ENCODE measurements at regions not wholly inside any gene's neighbourhood (a gene's known extent, or its start where the extent isn't known, plus 50 kb on each side); places are given as distances from the start of the nearest gene placed in this dataset.
"Not testable (repeated sequence)": the region's sequence is repeated elsewhere in the genome, so short reads cannot be mapped to it uniquely, and the experiment has no call there.

GRCh38 chr13:111589321-111589720 lies 268.9 kb downstream of the TEX29 start:
- Histone ChIP-seq H3K4me1 (ENCODE audit: control insufficient read depth in 1 of 2, insufficient read depth in 2 of 2, low read length in 2 of 2) (no peaks in the 10 kb centered on the region), H3K36me3 (ENCODE audit: control insufficient read depth in 1 of 2, insufficient read depth in 2 of 2, low read length in 1 of 2) (no peaks in the 10 kb centered on the region), H3K9me3 (ENCODE audit: control insufficient read depth, low read length) (no peaks in the 10 kb centered on the region), H3K27ac (ENCODE audit: low read depth in 1 of 2, low read length in 2 of 2) (no peak overlapping the region), H3K4me3 (ENCODE audit: low read length in 2 of 2) (no peak overlapping the region), H3K27me3 (ENCODE audit: control insufficient read depth in 1 of 2, insufficient read depth in 2 of 2, low read length in 1 of 2) (no peaks in the 10 kb centered on the region)
- no peak for ATAC-seq (ENCODE audit: low FRiP score)
- intact Hi-C loops (cut with DNase I): no loop called here
- DNase-seq: peak in 1 of 2 donors; percentile 71
- WGBS, 2 donors: 66 to 76% methylated on average over 4 of the region's 4 CpGs

DNA sequence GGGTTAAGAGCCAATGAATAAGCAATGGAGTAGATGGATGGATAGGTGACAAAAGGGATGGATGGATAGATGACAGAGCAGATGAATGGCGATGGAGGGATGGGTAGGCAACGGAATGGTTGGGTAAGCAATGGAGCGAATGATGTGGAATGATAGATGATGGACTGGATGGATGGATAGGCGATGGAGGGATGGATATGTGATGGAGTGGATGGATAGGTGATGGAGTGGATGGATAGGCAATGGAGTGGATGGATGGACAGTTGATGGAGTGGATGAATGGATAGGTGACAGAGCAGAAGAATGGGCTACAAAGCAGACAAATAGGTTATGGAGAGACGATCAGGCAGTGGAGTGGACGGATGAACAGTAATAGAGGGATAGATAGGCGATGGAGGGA lies 269.6 kb downstream of the TEX29 start:
- WGBS, 2 donors: 88 to 91% methylated on average over 7 of the region's 7 CpGs
- intact Hi-C loops (cut with DNase I): no loop called here
- Histone ChIP-seq H3K4me1 (ENCODE audit: control insufficient read depth in 1 of 2, insufficient read depth in 2 of 2, low read length in 2 of 2) (no peaks in the 10 kb centered on the region), H3K36me3 (ENCODE audit: control insufficient read depth in 1 of 2, insufficient read depth in 2 of 2, low read length in 1 of 2) (no peaks in the 10 kb centered on the region), H3K27ac (ENCODE audit: low read depth in 1 of 2, low read length in 2 of 2) (no peak overlapping the region), H3K27me3 (ENCODE audit: control insufficient read depth in 1 of 2, insufficient read depth in 2 of 2, low read length in 1 of 2) (no peaks in the 10 kb centered on the region), H3K4me3 (ENCODE audit: low read length in 2 of 2) (no peak overlapping the region), H3K9me3 (ENCODE audit: control insufficient read depth, low read length) (no peaks in the 10 kb centered on the region)
- DNase-seq (no peak), ATAC-seq (ENCODE audit: low FRiP score) (no peak)

- Histone ChIP-seq H3K9me3 (ENCODE audit: control insufficient read depth, low read length) (no peaks in the 10 kb centered on the region), H3K27ac (ENCODE audit: low read depth in 1 of 2, low read length in 2 of 2) (no peak overlapping the region), H3K4me1 (ENCODE audit: control insufficient read depth in 1 of 2, insufficient read depth in 2 of 2, low read length in 2 of 2) (no peaks in the 10 kb centered on the region), H3K27me3 (ENCODE audit: control insufficient read depth in 1 of 2, insufficient read depth in 2 of 2, low read length in 1 of 2) (no peaks in the 10 kb centered on the region), H3K36me3 (ENCODE audit: control insufficient read depth in 1 of 2, insufficient read depth in 2 of 2, low read length in 1 of 2) (no peaks in the 10 kb centered on the region), H3K4me3 (ENCODE audit: low read length in 2 of 2) (no peak overlapping the region)
- ATAC-seq (ENCODE audit: low FRiP score) (no peak), DNase-seq (peak in 1 of 2 donors; percentile 51)
- intact Hi-C loops (cut with DNase I): no loop called here
- WGBS, 2 donors: 84 to 88% methylated on average over 14 of the region's 14 CpGs
Observed at GRCh38 chr13:111590796-111591195, 270.4 kb downstream of the TEX29 start.

DNA sequence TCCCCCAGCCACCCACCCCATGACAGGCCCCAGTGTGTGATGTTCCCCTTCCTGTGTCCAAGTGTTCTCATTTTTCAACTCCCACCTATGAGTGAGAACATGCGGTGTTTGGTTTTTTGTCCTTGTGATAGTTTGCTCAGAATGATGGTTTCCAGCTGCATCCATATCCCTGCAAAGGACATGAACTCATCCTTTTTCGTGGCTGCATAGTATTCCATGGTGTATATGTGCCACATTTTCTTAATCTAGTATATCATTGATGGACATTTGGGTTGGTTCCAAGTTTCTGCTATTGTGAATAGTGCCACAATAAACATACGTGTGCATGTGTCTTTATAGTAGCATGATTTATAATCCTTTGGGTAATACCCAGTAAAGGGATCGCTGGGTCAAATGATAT lies 273.0 kb downstream of the TEX29 start:
- H3K36me3 ChIP-seq (ENCODE audit: control insufficient read depth in 1 of 2, insufficient read depth in 2 of 2, low read length in 1 of 2); H3K27ac ChIP-seq (ENCODE audit: low read depth in 1 of 2, low read length in 2 of 2); DNase-seq; H3K4me1 ChIP-seq (ENCODE audit: control insufficient read depth in 1 of 2, insufficient read depth in 2 of 2, low read length in 2 of 2); intact Hi-C loops (cut with DNase I); ATAC-seq (ENCODE audit: low FRiP score); H3K9me3 ChIP-seq (ENCODE audit: control insufficient read depth, low read length); H3K4me3 ChIP-seq (ENCODE audit: low read length in 2 of 2); H3K27me3 ChIP-seq (ENCODE audit: control insufficient read depth in 1 of 2, insufficient read depth in 2 of 2, low read length in 1 of 2): not testable (repeated sequence)
- 86 to 90% methylated on average over 4 of the region's 4 CpGs for WGBS, 2 donors

- WGBS, 2 donors: 84 to 86% methylated on average over 10 of the region's 10 CpGs
- ATAC-seq (ENCODE audit: low FRiP score) (no peak), DNase-seq (no peak)
- no peaks in the 10 kb centered on the region for H3K27me3 ChIP-seq (ENCODE audit: control insufficient read depth in 1 of 2, insufficient read depth in 2 of 2, low read length in 1 of 2)
- intact Hi-C loops (cut with DNase I): no loop called here
- no peaks in the 10 kb centered on the region for H3K9me3 ChIP-seq (ENCODE audit: control insufficient read depth, low read length)
- H3K27ac ChIP-seq (ENCODE audit: low read depth in 1 of 2, low read length in 2 of 2): no peak overlapping the region
- no peak overlapping the region for H3K4me3 ChIP-seq (ENCODE audit: low read length in 2 of 2)
- H3K4me1 ChIP-seq (ENCODE audit: control insufficient read depth in 1 of 2, insufficient read depth in 2 of 2, low read length in 2 of 2): no peaks in the 10 kb centered on the region
- H3K36me3 ChIP-seq (ENCODE audit: control insufficient read depth in 1 of 2, insufficient read depth in 2 of 2, low read length in 1 of 2): no peaks in the 10 kb centered on the region
Observed at GRCh38 chr13:111594606-111595005, 274.2 kb downstream of the TEX29 start.

- intact Hi-C loops (cut with DNase I): no loop called here
- ATAC-seq (ENCODE audit: low FRiP score) (no peak), DNase-seq (no peak)
- Histone ChIP-seq H3K4me1 (ENCODE audit: control insufficient read depth in 1 of 2, insufficient read depth in 2 of 2, low read length in 2 of 2) (no peaks in the 10 kb centered on the region), H3K36me3 (ENCODE audit: control insufficient read depth in 1 of 2, insufficient read depth in 2 of 2, low read length in 1 of 2) (no peaks in the 10 kb centered on the region), H3K9me3 (ENCODE audit: control insufficient read depth, low read length) (no peaks in the 10 kb centered on the region), H3K27ac (ENCODE audit: low read depth in 1 of 2, low read length in 2 of 2) (no peak overlapping the region), H3K27me3 (ENCODE audit: control insufficient read depth in 1 of 2, insufficient read depth in 2 of 2, low read length in 1 of 2) (no peaks in the 10 kb centered on the region), H3K4me3 (ENCODE audit: low read length in 2 of 2) (no peak overlapping the region)
- WGBS, 2 donors: 62 to 80% methylated on average over 3 of the region's 3 CpGs
Observed at GRCh38 chr13:111595276-111595675, 274.8 kb downstream of the TEX29 start.

- no peak for ATAC-seq (ENCODE audit: low FRiP score)
Observed at GRCh38 chr13:111595791-111596190, 275.3 kb downstream of the TEX29 start.

GRCh38 chr13:111597191-111597611 lies 276.8 kb downstream of the TEX29 start:
- H3K4me3 ChIP-seq (ENCODE audit: low read length in 2 of 2): no peak overlapping the region
- H3K27ac ChIP-seq (ENCODE audit: low read depth in 1 of 2, low read length in 2 of 2): no peak overlapping the region
- no peaks in the 10 kb centered on the region for H3K36me3 ChIP-seq (ENCODE audit: control insufficient read depth in 1 of 2, insufficient read depth in 2 of 2, low read length in 1 of 2)
- H3K27me3 ChIP-seq (ENCODE audit: control insufficient read depth in 1 of 2, insufficient read depth in 2 of 2, low read length in 1 of 2): no peaks in the 10 kb centered on the region
- no peak for ATAC-seq (ENCODE audit: low FRiP score)
- DNase-seq: no peak
- intact Hi-C loops (cut with DNase I): no loop called here
- no peaks in the 10 kb centered on the region for H3K4me1 ChIP-seq (ENCODE audit: control insufficient read depth in 1 of 2, insufficient read depth in 2 of 2, low read length in 2 of 2)
- 66 to 72% methylated on average over 10 of the region's 10 CpGs for WGBS, 2 donors
- H3K9me3 ChIP-seq (ENCODE audit: control insufficient read depth, low read length): no peaks in the 10 kb centered on the region

More at GRCh38 chr13:111595791-111596190, 275.3 kb downstream of the TEX29 start:
- WGBS, 2 donors: 79 to 86% methylated on average over 11 of the region's 11 CpGs
- no peak for DNase-seq
- Histone ChIP-seq H3K4me3 (ENCODE audit: low read length in 2 of 2) (no peak overlapping the region), H3K27me3 (ENCODE audit: control insufficient read depth in 1 of 2, insufficient read depth in 2 of 2, low read length in 1 of 2) (no peaks in the 10 kb centered on the region), H3K4me1 (ENCODE audit: control insufficient read depth in 1 of 2, insufficient read depth in 2 of 2, low read length in 2 of 2) (no peaks in the 10 kb centered on the region), H3K9me3 (ENCODE audit: control insufficient read depth, low read length) (no peaks in the 10 kb centered on the region), H3K27ac (ENCODE audit: low read depth in 1 of 2, low read length in 2 of 2) (no peak overlapping the region), H3K36me3 (ENCODE audit: control insufficient read depth in 1 of 2, insufficient read depth in 2 of 2, low read length in 1 of 2) (no peaks in the 10 kb centered on the region)
- intact Hi-C loops (cut with DNase I): no loop called here

DNA sequence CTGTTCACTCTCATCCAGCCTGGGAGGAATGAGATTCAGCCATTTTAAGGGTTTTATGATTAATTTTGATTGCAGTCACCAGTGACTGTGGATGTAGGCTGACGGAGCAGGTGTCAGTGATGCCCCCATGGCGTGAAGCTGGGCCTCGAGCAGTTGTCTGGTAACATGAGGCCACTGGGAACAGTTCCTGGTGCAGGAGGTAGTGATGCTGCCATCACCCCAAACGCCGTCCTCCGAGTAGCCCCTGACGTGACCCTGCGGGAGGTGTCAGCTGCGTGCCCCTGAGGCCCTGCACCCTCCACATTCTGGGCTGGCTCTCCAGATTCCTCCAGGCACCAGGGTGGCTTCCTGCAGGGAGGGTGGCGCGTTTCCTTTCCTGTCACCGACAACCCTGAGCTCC lies 277.2 kb downstream of the TEX29 start:
- Histone ChIP-seq H3K4me1 (ENCODE audit: control insufficient read depth in 1 of 2, insufficient read depth in 2 of 2, low read length in 2 of 2) (no peaks in the 10 kb centered on the region), H3K27me3 (ENCODE audit: control insufficient read depth in 1 of 2, insufficient read depth in 2 of 2, low read length in 1 of 2) (no peaks in the 10 kb centered on the region), H3K9me3 (ENCODE audit: control insufficient read depth, low read length) (no peaks in the 10 kb centered on the region), H3K4me3 (ENCODE audit: low read length in 2 of 2) (no peak overlapping the region), H3K27ac (ENCODE audit: low read depth in 1 of 2, low read length in 2 of 2) (no peak overlapping the region), H3K36me3 (ENCODE audit: control insufficient read depth in 1 of 2, insufficient read depth in 2 of 2, low read length in 1 of 2) (no peaks in the 10 kb centered on the region)
- intact Hi-C loops (cut with DNase I): no loop called here
- WGBS, 2 donors: 61 to 70% methylated on average over 12 of the region's 12 CpGs
- peak in 1 of 2 donors; percentile 57 for DNase-seq
- ATAC-seq (ENCODE audit: low FRiP score): no peak

Measured in aorta (tissue), 5 donors.